ENCODE measurements at regions not wholly inside any gene's neighbourhood (a gene's known extent, or its start where the extent isn't known, plus 50 kb on each side); places are given as distances from the start of the nearest gene placed in this dataset.
A peak's percentile ranks its signal among the peaks of the same experiment; 100 is the strongest.
"Not testable (repeated sequence)": the region's sequence is repeated elsewhere in the genome, so short reads cannot be mapped to it uniquely, and the experiment has no call there.

DNA sequence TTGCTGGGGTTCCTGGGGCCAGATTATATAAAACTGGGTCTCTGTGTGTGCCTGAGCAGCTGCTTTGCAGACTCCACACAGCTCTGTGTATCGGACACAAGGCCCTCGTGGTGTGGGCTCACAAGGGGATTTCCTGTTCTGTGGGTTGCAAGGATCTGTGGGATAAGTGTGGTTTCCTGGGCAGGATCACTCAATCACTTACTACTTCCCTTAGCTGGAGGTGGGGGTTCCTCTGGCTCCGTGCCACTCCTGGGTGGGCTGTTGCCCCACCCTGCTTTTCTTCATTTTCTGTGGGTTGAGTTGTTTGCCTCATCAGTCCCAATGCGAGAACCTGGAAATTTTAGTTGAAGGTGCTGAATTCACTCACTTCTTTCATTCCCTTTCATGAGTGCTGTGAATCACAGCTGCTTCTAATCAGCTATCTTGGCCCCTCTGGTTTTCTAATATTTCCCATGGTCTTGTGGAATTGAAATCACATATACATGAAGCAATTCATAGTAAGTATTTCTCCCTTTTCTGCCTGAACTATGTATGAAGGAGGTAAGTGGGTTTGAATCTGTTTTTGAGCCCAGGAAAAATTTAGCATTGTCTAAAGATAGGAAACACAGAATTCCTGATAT is 196.3 kb downstream of the DCDC2C start:
- no peak for DNase-seq (ENCODE audit: low spot score)

DNA sequence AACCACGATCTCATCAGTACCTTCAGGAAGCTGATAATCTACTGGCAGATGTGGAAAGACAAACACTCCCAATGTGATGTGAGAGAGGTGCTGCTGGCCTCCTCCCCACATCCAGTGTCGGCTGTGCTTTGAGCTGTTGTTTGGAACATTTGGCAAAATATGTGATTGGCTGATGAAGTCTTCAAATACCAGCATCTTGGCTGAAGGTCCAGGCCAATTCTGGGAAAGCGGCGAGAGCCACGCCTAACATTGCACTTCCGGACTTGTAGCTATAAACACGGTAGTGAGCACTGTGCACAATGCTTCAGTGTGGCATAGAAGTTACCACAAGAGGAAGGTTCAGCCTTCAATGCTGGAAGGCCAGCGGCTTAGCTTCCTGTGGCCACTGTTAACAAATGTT is 198.8 kb downstream of the DCDC2C start:
- DNase-seq (ENCODE audit: low spot score): no peak

DNA sequence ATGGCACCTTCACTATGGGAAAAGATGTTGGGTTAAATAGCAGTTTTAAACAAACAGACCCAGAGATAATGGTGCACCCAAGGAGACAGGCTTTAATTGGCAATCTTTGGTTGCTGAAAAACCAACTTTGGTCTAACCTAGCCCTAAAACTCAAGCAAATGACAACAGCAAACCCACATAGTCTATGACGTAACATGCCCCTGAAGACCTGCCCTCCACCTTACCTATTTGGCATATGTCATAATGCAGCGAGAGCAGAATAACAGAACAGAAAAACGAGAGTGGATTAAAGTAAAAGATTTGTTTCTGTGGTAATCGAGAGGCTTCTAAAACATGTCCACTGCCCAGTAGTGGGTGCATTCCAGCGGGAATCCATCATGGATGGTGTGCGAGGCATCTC is 200.7 kb downstream of the DCDC2C start:
- no peak for DNase-seq (ENCODE audit: low spot score)

DNA sequence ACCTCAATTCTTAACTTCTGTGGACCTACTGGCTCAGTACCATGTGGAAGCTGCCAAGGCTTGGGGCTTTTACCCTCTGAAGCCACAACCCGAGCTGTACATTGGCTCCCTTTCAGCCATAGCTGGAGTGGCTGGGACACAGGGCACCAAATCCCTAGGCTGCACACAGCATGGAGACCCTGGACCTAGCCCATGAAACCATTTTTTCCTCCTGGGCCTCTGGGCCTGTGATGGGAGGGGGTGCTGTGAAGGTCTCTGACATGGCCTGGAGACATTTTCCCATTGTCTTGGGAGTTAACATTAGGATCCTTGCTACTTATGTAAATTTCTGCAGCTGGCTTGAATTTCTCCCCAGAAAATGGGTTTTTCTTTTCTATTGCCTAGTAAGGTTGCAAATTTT is 205.1 kb downstream of the DCDC2C start:
- DNase-seq (ENCODE audit: low spot score): not testable (repeated sequence)

DNA sequence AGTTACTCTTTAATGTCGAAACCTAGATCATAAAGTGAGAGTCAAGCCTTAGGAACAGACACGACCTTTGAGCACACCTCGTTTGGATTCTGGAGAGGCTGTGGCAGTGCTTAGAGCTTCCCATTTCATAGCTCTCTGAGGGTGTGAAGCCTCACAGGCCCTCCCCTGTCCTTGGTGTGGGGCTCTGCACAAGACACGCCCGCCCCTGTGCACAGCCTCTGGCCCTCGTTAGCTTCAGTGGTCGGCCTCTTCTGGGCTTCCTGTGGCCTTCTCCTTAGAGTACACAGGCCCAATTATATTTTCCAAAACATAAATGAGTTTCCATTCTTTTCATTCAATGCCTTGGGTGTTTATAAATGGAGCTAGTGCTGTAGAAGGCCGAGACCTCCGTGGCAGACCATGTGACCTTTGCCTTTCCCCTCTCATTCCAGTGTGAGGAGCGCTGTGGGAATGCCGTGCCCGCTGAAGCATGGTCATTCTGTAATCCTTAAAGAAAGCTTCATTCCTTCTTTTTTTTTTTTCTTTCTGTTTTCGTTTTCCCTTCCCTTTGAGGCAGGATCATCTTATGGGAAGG is 208.6 kb downstream of the DCDC2C start:
- DNase-seq (ENCODE audit: low spot score): no peak

DNA sequence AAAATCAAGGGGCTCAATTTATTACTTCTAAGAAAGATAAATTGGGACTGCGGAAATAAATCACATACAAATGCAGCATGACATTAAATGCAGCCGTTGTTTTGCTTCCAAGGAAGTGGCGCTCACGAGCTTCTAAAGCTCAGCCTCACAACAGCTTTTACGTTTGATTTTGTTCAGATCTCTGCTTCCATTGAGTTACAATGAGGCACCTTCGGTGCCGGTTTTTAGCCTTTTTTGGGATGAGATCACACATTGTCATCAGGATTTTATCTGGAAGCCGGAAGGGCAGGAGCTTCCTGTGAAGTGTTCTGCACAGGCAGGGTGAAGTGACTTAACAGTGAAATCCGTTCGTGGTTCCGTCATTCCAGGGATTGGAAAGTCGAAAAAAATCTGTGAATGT is 209.8 kb downstream of the DCDC2C start:
- no peak for DNase-seq (ENCODE audit: low spot score)

DNA sequence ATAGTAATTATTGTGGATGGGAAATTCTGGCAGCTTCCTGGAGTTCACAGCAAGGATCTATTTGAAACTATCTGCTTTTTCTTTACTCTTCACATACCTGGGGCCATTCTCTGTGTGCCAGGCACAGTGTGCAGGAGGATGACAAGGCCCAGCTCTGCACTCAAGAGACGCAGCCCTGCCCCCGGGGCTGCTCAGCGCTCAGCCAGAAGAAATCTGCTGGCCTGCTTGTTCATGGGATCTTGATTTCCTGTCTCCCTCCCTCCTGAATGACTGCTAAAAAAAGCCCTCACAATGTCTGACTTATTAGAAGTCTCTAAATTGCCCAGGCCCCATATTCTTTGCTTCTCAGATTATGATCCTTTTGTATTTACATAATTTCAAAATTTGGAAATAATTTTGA is 210.9 kb downstream of the DCDC2C start:
- no peak for DNase-seq (ENCODE audit: low spot score)

DNA sequence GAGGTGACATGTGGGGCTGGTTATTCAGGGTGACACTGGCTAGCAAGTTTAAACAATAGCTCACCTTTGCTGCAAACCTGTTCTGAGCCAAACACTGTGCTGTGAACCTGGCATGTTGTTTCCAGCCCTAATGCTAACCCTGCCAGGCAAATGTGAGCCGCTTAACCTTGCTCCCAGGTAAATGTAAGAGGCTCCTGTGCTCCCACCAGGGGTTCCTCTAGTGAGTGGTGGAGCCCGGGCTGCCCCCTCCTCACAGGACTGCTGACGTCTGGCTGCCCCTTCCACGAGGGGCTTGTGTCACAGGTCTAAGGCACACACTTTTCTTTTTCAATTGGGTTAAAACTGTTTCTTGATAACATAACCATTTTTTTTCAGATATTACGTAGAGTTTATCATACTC is 223.7 kb downstream of the DCDC2C start:
- DNase-seq (ENCODE audit: low spot score): no peak

DNA sequence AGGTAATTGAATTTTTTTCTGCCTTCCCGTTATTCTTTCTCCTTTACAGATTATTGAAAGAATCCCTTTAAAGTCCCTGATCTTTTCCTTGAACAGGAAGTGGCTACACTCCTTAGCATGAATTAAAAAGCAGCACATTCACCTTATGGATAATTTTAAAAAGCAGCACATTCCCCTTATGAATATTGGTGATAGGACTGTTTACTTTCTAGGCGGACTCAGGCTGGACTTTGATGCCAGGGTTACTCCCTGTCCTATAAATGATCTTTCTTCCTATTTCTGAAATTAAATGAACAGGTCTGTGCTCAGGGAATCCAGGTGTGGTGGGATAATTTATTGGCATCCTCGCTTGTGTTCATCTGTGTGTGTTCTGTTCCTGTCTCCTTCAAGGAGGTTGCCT is 226.0 kb downstream of the DCDC2C start:
- DNase-seq (ENCODE audit: low spot score): no peak

DNA sequence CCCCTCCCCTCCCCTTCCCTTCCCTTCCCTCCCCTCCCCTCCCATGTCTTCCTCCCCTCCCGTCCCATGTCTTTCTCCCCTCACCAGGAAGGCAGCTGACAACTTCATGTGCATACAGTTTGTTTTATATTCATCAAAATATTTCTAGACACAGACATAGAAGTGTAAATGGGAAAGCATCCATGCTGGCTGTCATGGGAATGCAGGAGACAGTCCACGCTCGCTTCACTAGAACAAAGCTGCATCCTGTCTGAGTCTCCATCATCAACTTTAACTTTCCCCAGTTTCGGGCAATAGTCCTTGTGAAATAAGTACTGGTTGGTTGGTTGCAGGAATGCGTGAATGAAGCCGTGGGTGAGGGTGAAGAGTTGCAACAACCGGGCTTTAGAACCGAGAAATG is 226.9 kb downstream of the DCDC2C start:
- no peak for DNase-seq (ENCODE audit: low spot score)

DNA sequence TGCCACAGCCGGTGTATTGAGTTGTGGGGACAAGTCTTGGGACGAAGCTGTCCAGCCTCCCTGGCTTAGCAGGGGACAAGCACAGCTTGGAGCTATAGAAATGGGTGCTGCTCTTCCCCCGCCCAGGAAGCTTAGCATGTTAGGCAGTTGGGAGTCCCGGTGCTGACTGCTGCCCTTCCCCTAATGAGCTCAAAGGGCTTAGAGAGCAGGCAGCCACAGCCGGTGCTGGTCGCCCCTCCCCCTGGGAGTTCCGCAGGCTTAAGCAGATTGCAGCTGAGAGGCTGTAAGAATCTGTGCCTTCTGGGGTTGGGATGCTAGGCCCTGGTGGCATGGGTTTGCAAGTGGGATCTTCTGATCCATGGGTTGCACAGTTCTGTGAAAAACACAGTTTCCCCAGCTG is 237.3 kb downstream of the DCDC2C start:
- no peak for DNase-seq (ENCODE audit: low spot score)

DNA sequence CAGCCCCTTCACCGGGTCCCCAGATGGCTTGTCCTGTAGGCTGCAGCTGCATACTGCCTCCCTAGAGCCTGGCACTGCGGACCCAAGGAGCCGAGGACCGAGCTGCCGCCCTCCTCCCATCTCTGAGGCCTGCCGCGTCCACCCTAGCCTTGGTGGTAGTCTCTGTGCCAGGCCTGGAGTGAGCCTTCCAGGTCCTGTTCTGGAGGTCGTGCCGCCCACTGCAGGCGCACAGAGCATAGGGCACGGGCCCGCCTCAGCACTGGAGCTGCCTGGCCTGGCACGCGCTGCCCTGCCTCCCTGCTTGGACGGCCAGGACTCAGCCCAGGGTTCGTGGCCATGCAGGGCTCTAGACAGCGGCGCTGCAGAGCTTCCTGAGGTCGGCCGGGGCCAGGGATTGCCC is 239.5 kb downstream of the DCDC2C start:
- no peak for DNase-seq (ENCODE audit: low spot score)

DNA sequence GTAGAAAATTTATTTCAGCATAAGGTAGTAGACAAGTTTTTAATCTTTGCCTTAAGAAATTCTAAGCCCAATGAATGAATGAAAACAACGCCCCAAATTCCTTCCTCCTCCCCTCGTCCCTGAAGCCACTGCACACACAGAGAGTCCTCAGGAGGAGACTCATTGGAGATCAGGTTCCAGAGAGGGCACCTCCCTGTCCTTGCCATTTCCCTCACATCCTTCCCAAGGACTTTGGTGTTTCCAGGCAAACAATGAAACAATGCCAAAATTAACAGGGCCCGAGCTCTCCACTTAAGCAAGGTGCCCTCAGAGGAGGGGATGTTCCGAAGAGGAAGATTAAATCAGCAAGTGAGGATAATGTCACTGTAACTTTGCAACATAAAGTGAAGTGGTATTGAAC is 240.7 kb downstream of the DCDC2C start:
- no peak for DNase-seq (ENCODE audit: low spot score)

DNA sequence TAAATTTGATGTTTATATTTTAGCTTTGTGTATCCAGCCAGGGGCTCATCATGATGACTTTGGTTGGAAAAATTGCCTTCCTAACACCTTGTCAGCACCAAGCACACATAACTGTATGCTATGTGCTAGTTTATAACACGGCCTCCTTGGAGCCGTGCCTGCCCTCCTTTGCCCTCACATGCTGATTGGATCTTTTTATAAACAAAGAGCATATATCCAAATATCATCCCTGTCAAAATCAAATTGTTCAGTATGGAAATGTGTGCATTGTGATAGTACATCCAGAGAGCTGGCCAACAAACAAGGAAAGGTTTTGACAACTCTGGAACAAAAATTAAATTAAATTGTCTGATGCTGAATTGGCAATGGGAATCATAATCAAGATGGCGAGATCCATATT is 241.5 kb downstream of the DCDC2C start:
- DNase-seq (ENCODE audit: low spot score): no peak

DNA sequence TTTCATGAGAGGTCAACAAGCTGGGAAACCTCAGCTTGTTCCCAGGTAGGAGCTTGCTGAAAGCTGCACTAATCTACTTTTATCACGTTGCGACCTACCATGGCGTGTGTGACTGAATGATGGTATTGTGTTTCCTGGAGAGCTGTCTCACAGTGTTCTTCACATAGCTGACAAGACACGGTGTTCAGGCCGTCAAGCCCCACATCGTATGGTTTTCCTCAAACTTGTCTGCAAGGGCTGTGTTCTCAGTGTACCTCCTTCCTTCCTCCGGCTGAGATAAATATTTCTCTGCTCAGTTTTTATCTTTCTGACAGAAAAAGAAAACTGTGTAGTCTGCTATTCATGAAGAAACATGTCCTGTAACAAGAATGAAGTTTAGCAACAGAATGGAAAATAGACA is 244.8 kb downstream of the DCDC2C start:
- no peak for DNase-seq (ENCODE audit: low spot score)

DNA sequence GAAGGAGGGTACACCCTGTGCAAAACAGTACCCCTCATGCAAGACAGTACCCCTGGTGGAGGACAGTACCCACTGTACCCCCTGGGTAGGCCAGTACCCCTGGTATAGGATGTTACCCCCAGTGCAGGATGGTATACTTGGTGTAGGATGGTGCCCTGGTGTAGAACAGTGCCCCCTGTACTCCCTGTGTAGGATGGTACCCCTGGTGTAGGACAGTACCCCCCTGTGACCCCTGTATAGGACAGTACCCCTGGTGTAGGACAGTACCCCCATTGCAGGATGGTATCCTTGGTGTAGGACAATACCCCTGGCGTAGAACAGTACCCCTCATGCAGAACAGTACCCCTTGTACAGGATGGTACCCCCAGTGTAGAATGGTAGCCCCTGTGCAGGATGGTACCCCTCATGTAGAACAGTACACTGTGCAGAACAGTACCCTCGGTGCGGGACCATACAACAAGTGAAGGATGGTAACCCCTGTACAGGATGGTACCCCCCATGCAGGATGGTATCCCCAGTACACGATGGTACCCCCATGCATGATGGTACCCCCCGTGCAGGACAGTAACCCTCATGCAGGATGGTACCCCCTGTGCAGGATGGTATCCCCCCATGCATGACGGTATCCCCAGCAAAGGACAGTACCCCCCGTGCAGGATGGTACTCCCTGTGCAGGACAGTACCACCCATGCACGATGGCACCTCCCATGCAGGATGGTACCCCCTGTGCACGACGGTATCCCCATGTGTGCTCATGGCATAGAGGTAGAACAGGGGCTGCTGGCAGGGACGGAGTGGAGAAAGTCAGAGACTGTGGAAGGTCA is 248.0 kb downstream of the DCDC2C start:
- DNase-seq (ENCODE audit: low spot score): no peak

DNA sequence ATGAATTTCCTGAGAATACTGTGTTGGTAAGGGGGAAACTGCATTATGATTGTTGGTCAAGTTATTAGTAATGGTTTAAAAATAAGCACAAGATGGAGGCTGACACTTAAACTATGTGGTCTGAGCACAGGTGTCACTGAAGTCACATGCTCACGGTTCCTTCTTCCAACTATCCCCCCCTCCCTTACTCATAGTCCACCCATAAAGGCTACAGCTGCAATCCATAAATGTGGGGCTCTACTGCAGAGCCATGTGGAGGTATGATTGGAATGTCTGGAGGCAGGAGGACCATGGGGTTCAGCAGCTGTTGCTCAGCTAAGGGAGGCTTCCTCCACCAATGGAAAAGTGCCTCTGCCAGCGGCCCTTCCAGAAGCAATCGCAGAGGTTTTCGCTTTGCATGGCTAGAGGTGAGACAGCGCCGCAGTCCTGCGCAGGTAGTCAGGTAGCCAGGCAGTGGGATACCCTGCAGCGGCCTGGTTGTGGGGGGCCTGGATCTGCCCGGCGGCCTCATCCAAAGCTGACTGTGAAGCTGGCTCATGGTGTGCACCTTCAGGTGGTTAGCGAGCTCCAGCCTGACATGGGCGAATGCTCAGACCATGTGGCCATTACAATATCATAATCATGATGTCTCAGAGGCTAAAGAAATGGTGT is 249.6 kb downstream of the DCDC2C start:
- no peak for DNase-seq (ENCODE audit: low spot score)

DNA sequence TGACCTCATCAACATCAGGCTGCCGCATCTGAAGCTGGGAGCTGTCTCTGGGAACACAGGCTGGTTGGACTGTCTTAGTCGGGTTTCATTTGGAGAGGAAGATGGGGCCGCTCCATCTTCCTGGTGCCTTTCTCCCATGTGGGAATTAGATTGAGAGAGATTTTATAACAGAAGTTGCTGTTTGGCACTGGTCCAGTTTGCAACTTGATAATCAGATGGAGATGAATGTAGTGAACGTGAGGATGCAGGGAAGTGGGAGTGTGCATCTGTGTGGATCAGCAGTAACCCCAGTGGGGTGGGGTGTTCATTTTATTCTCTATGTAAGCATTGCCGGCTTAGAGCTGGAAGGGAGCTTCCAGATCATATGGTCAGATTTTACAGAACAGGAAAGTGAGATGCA is 250.9 kb downstream of the DCDC2C start:
- DNase-seq (ENCODE audit: low spot score): no peak

DNA sequence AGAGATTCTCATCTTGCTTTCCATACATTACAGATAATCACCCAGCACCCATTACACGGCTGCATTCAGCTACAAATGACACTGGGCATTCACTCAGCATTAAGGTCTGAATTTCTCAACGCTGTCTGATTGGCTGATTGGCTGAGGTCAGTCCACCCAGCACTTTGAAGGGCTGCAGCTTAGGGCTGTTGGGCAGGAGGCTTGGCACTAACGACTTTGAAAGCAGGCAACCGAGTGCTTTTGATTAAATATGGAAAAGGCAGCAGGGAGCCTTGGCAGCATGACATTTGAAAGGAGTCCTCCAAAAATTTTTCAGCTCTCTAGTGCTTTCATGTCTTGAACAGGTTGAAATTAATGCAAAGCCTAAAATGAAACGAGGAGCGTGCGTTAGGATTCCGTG is 253.0 kb downstream of the DCDC2C start:
- DNase-seq (ENCODE audit: low spot score): no peak

DNA sequence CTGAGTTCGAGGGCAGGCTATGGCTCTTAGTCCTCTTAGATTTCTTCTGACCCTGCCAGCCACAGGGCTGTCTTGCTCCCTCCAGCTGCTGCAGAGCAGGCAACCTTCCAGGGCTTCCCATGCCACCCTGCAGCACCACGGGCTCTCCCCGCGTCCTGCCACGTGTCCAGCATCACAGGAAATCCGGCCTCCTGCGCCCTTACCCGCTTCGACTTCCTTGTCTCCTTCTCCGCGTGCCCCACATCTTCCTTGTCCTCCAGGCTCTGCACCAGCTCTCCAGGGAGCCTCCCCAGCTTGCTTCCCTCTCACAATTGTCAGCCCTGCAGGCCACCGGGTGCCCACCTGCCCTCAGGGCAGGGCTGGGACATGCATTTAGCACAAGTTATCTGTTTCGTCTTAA is 253.5 kb downstream of the DCDC2C start:
- DNase-seq (ENCODE audit: low spot score): no peak

DNA sequence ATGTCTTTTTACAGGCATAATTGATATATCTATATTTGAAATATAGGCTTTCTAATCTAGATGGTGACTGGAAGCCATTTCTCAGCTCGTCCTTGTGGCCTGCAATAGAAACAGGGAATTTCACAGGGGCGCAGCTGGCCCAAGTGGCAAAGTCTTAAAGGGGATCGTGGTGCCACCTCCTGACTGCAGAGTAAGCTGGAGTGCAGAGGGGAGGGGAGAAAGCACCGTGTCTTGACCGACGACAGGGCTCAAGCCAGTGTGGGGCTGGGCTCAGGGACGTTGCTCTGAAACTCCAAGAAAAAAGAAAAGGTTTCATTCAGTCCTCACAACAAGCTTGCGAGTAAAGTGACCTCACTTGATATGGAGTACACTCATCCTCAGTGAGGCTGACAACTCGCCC is 255.1 kb downstream of the DCDC2C start:
- DNase-seq (ENCODE audit: low spot score): no peak

DNA sequence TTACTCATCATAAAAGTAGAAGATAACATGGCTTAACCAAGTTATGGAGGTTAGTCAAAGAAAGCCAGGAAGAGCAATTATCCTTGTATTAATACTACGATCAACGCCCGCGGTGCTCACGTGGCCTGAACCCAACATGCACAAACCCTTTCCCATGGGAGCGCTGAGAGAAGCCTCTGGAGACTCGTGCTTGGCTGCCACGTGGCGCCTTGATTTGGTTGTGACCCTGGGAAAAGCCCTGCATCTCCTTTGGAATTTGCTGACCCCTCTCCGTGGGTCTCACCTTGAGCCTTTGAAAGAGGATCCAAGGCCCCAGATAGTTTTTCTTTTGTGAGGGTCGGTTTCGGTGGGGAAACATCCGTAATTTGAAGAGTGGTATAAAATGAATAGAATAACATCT is 255.6 kb downstream of the DCDC2C start:
- DNase-seq (ENCODE audit: low spot score): no peak

DNA sequence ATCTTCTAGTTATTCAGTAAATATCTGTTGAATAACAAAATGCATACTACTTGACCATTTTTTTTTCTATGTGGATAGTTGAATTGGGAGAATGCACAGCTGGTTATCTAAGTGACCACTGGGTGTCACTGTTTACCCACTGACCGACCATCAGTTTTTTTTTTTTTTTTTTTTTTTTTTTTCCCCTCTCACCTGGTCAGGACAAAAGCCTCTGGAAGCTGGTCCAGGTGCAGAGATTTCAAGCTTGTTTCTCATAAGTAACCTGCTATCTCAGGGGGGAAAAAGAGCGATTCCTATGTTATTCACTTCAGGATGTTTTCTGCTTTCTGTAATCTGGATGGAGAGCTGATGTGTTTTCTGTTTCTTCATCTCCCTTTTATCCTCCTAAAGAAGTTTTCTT is 256.0 kb downstream of the DCDC2C start:
- DNase-seq (ENCODE audit: low spot score): peak; percentile 7

Measured in pons (tissue), 1 donor.